WI38 (cell line): ENCODE measurements at regions not wholly inside any gene's neighbourhood (a gene's known extent, or its start where the extent isn't known, plus 50 kb on each side); places are given as distances from the start of the nearest gene placed in this dataset.

ENCODE experiments used
- H3K4me3 ChIP-seq: 2 replicates; pipeline ENCODE4 v1.5.1; 2011; ENCODE audit warnings: low read depth, mild to moderate bottlenecking, control low read depth, low read length
- CTCF ChIP-seq: IDR thresholded peaks from 2 replicates; pipeline ENCODE4 v1.5.1; 2012; ENCODE audit warnings: low read depth, mild to moderate bottlenecking, control low read depth, low read length

DNA sequence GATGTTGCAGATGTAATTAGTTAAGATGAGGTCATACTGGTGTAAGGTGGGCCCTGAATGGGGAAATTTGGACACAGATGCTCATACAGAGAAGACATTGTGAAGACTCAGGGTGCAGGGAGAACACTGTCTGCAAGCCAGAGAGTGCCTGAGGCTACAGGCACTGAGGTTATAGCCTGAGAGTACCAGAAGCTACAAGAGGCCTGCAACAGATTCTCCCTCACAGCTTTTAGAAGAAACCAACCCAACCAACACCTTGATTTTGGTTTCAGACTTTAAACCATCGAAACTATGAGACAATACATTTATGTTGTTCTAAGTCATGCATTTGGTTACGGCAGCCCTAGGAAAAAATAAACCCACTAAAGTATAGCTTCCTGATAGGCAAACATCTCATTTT is 321.7 kb upstream of the USP25 start:
- TF ChIP-seq CTCF = no peak
- H3K4me3 ChIP-seq = no peak overlapping the region

GRCh38 chr21:15409031-15409430 is 320.8 kb upstream of the USP25 start:
- no peak overlapping the region for H3K4me3 ChIP-seq
- no peak for TF ChIP-seq CTCF

GRCh38 chr21:15410853-15411252 is 318.9 kb upstream of the USP25 start:
- no peak for TF ChIP-seq CTCF
- no peak overlapping the region for H3K4me3 ChIP-seq

GRCh38 chr21:15414057-15414456 is 315.7 kb upstream of the USP25 start:
- H3K4me3 ChIP-seq = no peak overlapping the region

GRCh38 chr21:15415541-15416261 is 314.1 kb upstream of the USP25 start:
- H3K4me3 ChIP-seq = no peak overlapping the region
- TF ChIP-seq CTCF = no peak

More at GRCh38 chr21:15414057-15414456, 315.7 kb upstream of the USP25 start:
- no peak for TF ChIP-seq CTCF

DNA sequence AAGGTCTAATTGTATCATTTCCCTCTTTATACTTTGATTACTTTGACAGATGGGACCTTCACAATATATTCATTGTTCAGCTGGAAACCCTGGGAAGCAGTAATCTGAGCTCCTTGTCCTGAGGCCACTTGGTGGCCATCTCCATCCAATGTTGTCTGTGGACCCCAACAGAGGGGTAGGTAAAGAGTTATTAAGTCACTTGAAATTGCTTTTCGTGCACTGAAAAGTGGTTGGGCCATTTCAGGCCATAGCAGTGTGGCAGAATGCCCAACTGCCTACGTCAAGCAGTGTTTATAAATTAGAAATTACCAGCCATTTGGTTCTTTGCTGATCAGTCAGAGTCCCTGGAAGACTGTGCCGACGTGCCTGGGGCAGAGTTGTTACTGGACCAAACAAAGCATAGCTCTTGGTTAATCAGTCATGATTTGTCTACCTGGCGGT is 308.3 kb upstream of the USP25 start:
- no peak for TF ChIP-seq CTCF
- no peak overlapping the region for H3K4me3 ChIP-seq

- H3K4me3 ChIP-seq = no peak overlapping the region
- TF ChIP-seq CTCF = no peak
Observed at GRCh38 chr21:15421947-15422346, 307.8 kb upstream of the USP25 start.
